MCF 10A (cell line): ENCODE measurements at regions not wholly inside any gene's neighbourhood (a gene's known extent, or its start where the extent isn't known, plus 50 kb on each side); places are given as distances from the start of the nearest gene placed in this dataset.

Source experiments
- BruUV-seq: library from RNA; stranded (reverse); fragments of 400-500 nt; replicated peaks from 2 replicates; lab custom pipeline; 2021; lab: Mats Ljungman, UMichigan
- CTCF ChIA-PET: fragments of 300-600 bp; sonication (Branson Sonifier 250); formaldehyde crosslinking; extraction: SDS; loops from one replicate; lab custom pipeline; 2021; ENCODE audit warnings: antibody characterized with exemption, inconsistent platforms; lab: Yijun Ruan, JAX
- POLR2A ChIA-PET: fragments of 300-600, 350-650 bp; sonication (Branson Sonifier 250); formaldehyde crosslinking; extraction: SDS; loops from one replicate; lab custom pipeline; 2020; ENCODE audit warnings: antibody characterized with exemption, inconsistent platforms; lab: Yijun Ruan, JAX
- DNase-seq: peaks from one replicate; pipeline ENCODE4 v3.0.0-alpha.2; 2018; ENCODE audit not compliant: unreplicated experiment
- H3K27ac Mint-ChIP-seq: one replicate; pipeline ENCODE4 v1.8.0; 2022; ENCODE audit warnings: mild to moderate bottlenecking, low read depth, mixed read lengths; ENCODE audit not compliant: unreplicated experiment
- H3K27me3 Mint-ChIP-seq: one replicate; pipeline ENCODE4 v1.8.0; 2022; ENCODE audit warnings: mixed read lengths; ENCODE audit not compliant: insufficient read depth, unreplicated experiment
- H3K36me3 Mint-ChIP-seq: one replicate; pipeline ENCODE4 v1.8.0; 2022; ENCODE audit warnings: mild to moderate bottlenecking, moderate library complexity, mixed read lengths; ENCODE audit not compliant: insufficient read depth, unreplicated experiment
- H3K4me1 Mint-ChIP-seq: one replicate; pipeline ENCODE4 v1.8.0; 2022; ENCODE audit warnings: mixed read lengths; ENCODE audit not compliant: insufficient read depth, unreplicated experiment
- H3K4me3 Mint-ChIP-seq: one replicate; pipeline ENCODE4 v1.8.0; 2022; ENCODE audit warnings: mild to moderate bottlenecking, moderate library complexity, mixed read lengths; ENCODE audit not compliant: unreplicated experiment
- H3K9me3 Mint-ChIP-seq: one replicate; pipeline ENCODE4 v1.8.0; 2022; ENCODE audit warnings: mixed read lengths; ENCODE audit not compliant: unreplicated experiment
- CTCF ChIP-seq: fragments of 200-600 bp; IDR thresholded peaks from one replicate; pipeline ENCODE4 v1.8.0; 2022; ENCODE audit warnings: antibody characterized with exemption, mild to moderate bottlenecking; ENCODE audit not compliant: unreplicated experiment
- intact Hi-C: fragments of 100-400 bp; cut with micrococcal nuclease; formaldehyde crosslinking; loops from 2 replicates; pipeline ENCODE4 v1.14.1; 2022

DNA sequence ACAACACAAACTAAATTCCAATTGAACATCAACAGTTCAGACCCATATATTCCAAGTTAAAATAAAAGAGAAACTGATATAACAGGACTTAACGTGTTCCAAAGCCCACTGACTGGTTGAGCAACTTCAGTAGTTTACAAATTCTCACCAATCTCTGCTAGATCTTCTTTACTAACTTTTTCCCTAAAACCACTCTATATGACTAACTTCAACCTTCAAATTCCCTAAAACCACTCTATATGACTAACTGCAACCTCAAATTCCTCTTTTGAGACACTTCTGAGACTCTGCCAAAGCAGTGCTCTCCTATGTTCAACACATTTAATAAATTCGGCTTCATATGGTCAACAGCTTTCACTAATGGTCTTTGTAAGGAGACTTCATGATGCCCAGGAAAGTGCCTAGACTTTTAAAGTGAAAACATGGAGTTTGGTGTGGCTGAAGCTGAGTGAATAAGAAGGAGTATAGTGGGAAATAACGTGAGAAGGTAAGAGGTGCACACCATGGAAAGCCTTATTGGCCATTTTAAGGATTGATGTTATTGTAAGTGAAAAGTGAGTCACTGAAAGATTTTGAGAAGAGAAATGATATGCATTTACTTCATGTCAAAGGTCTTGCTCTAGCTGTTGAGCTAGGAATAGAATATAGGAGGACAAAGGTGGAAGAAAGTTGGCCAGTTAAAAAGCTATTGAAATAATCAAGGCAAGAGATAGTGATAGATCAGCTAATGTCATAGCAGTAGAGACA is 134.0 kb upstream of the HCRTR2 start:
- Mint-ChIP-seq H3K4me3 (no peak overlapping the region), H3K27me3 (no peaks in the 10 kb centered on the region), H3K27ac (no peak overlapping the region), H3K4me1 (peaks cover 7% of the 10 kb centered on the region), H3K9me3 (no peaks in the 10 kb centered on the region), H3K36me3 (no peaks in the 10 kb centered on the region)
- ChIA-PET CTCF (no interaction called here), POLR2A (interaction anchor here (0.6 kb wide), 1 partner anchor 106 kb away, joined by 3 read pairs; no protein-coding TSS in a partner anchor)
- DNase-seq: peak; percentile 20
- intact Hi-C loops: no loop called here
- TF ChIP-seq CTCF: no peak
- BruUV-seq: no TSS peak

DNA sequence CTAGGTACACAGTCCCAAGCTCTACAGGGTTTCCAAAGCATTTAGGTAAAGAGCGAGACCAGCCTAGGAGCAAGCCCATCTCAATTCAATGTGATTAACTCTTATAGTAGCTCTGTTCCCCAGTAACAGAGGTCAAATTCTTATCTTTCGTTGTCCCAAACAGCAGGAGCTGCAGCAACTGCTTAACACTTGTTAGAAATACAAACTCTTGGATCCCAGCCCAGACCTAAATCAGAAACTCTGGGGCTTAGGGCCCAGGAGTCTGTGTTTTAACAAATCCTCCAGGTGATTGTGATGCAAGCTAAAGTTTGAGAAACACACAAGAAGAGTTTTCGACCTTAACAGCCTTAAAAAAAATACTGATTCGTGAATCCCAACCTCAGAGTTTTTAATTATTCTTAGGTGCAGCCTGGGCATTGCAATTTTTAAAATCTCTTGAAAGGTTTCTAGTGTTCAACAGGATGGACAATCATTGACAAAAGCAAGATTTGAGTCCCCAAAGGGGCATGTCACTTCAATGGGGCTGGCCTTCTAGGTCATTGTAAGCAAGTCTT is 127.4 kb upstream of the HCRTR2 start:
- H3K4me3 Mint-ChIP-seq: no peak overlapping the region
- H3K27me3 Mint-ChIP-seq: no peaks in the 10 kb centered on the region
- POLR2A ChIA-PET: interaction anchor here (0.5 kb wide), 2 partner anchors 8 to 61 kb away, joined by 3 read pairs; no protein-coding TSS in a partner anchor
- intact Hi-C loops: no loop called here
- peak; percentile 4 for DNase-seq
- H3K4me1 Mint-ChIP-seq: no peaks in the 10 kb centered on the region
- no peaks in the 10 kb centered on the region for H3K9me3 Mint-ChIP-seq
- no peak for TF ChIP-seq CTCF
- H3K36me3 Mint-ChIP-seq: no peaks in the 10 kb centered on the region
- CTCF ChIA-PET: no interaction called here
- H3K27ac Mint-ChIP-seq: no peak overlapping the region
- no TSS peak for BruUV-seq

- BruUV-seq: no TSS peak
- intact Hi-C loops: no loop called here
- Mint-ChIP-seq H3K4me1 (no peaks in the 10 kb centered on the region), H3K36me3 (no peaks in the 10 kb centered on the region), H3K4me3 (no peak overlapping the region), H3K27me3 (no peaks in the 10 kb centered on the region), H3K27ac (no peak overlapping the region), H3K9me3 (no peaks in the 10 kb centered on the region)
- no peak for DNase-seq
- ChIA-PET POLR2A (no interaction called here), CTCF (no interaction called here)
- no peak for TF ChIP-seq CTCF
Observed at GRCh38 chr6:55047451-55048044, 126.8 kb upstream of the HCRTR2 start.

- intact Hi-C loops: no loop called here
- Mint-ChIP-seq H3K4me3 (no peak overlapping the region), H3K27ac (no peak overlapping the region), H3K9me3 (no peaks in the 10 kb centered on the region), H3K36me3 (no peaks in the 10 kb centered on the region), H3K4me1 (no peaks in the 10 kb centered on the region), H3K27me3 (no peaks in the 10 kb centered on the region)
- no peak for DNase-seq
- POLR2A ChIA-PET: no interaction called here
- BruUV-seq: no TSS peak
- TF ChIP-seq CTCF: no peak
- CTCF ChIA-PET: no interaction called here
Observed at GRCh38 chr6:55049866-55050265, 124.4 kb upstream of the HCRTR2 start.
